ENCODE measurements at regions not wholly inside any gene's neighbourhood (a gene's known extent, or its start where the extent isn't known, plus 50 kb on each side); places are given as distances from the start of the nearest gene placed in this dataset.

GRCh38 chr3:178369006-178369405, 167.2 kb upstream of the KCNMB2 start:
- intact Hi-C loops (cut with DNase I; ENCODE audit: low total_unique reads) = no loop called here
- TF ChIP-seq POLR2A (IDR thresholded peaks at IDR 0.05) (no peak), CTCF (IDR thresholded peaks at IDR 0.05) (no peak)
- DNase-seq = no peak
- H3K27me3 ChIP-seq = no peaks in the 10 kb centered on the region
- H3K36me3 ChIP-seq (ENCODE audit: low read depth, missing control alignments) = no peaks in the 10 kb centered on the region
- no peaks in the 10 kb centered on the region for H3K9me3 ChIP-seq
- H3K4me1 ChIP-seq = no peaks in the 10 kb centered on the region
- no peak overlapping the region for H3K4me3 ChIP-seq
- no peak overlapping the region for H3K27ac ChIP-seq
- 93 to 98% methylated on average over 1 of the region's 1 CpG for WGBS, 2 donors

- intact Hi-C loops (cut with DNase I; ENCODE audit: low total_unique reads) = no loop called here
- no peak for TF ChIP-seq POLR2A (IDR thresholded peaks at IDR 0.05)
- Histone ChIP-seq H3K9me3 (no peaks in the 10 kb centered on the region), H3K4me3 (no peak overlapping the region), H3K36me3 (ENCODE audit: low read depth, missing control alignments) (no peaks in the 10 kb centered on the region), H3K4me1 (no peaks in the 10 kb centered on the region), H3K27ac (no peak overlapping the region), H3K27me3 (no peaks in the 10 kb centered on the region)
- no peak for DNase-seq
- 77 to 92% methylated on average over 2 of the region's 2 CpGs for WGBS, 2 donors
Observed at GRCh38 chr3:178369811-178370210, 166.4 kb upstream of the KCNMB2 start.

GRCh38 chr3:178370387-178370786, 165.8 kb upstream of the KCNMB2 start:
- no peaks in the 10 kb centered on the region for H3K9me3 ChIP-seq
- no peaks in the 10 kb centered on the region for H3K4me1 ChIP-seq
- no peaks in the 10 kb centered on the region for H3K36me3 ChIP-seq (ENCODE audit: low read depth, missing control alignments)
- no peak for DNase-seq
- intact Hi-C loops (cut with DNase I; ENCODE audit: low total_unique reads) = no loop called here
- no peak overlapping the region for H3K4me3 ChIP-seq
- no peak for TF ChIP-seq CTCF (IDR thresholded peaks at IDR 0.05)
- no peaks in the 10 kb centered on the region for H3K27me3 ChIP-seq
- no peak overlapping the region for H3K27ac ChIP-seq
- 85 to 96% methylated on average over 5 of the region's 5 CpGs for WGBS, 2 donors

- intact Hi-C loops (cut with DNase I; ENCODE audit: low total_unique reads) = no loop called here
- Histone ChIP-seq H3K27me3 (no peaks in the 10 kb centered on the region), H3K36me3 (ENCODE audit: low read depth, missing control alignments) (no peaks in the 10 kb centered on the region), H3K27ac (no peak overlapping the region), H3K4me3 (no peak overlapping the region), H3K4me1 (peaks cover 17% of the 10 kb centered on the region), H3K9me3 (no peaks in the 10 kb centered on the region)
- DNase-seq = no peak
- TF ChIP-seq POLR2A (IDR thresholded peaks at IDR 0.05) = no peak
- TF ChIP-seq CTCF (IDR thresholded peaks at IDR 0.05) = no peak
- 78 to 95% methylated on average over 1 of the region's 1 CpG for WGBS, 2 donors
Observed at GRCh38 chr3:178381555-178381954, 154.7 kb upstream of the KCNMB2 start.

GRCh38 chr3:178381971-178382448, 154.2 kb upstream of the KCNMB2 start:
- Histone ChIP-seq H3K27ac (no peak overlapping the region), H3K27me3 (no peaks in the 10 kb centered on the region), H3K4me3 (no peak overlapping the region), H3K4me1 (peaks cover 17% of the 10 kb centered on the region), H3K36me3 (ENCODE audit: low read depth, missing control alignments) (no peaks in the 10 kb centered on the region), H3K9me3 (no peaks in the 10 kb centered on the region)
- intact Hi-C loops (cut with DNase I; ENCODE audit: low total_unique reads) = no loop called here
- DNase-seq = no peak
- 52 to 65% methylated on average over 1 of the region's 1 CpG for WGBS, 2 donors
- TF ChIP-seq POLR2A (IDR thresholded peaks at IDR 0.05) (no peak), CTCF (IDR thresholded peaks at IDR 0.05) (no peak)

Measured in testis (tissue), 2 donors.